ENCODE measurements at regions not wholly inside any gene's neighbourhood (a gene's known extent, or its start where the extent isn't known, plus 50 kb on each side); places are given as distances from the start of the nearest gene placed in this dataset.

- ChIA-PET CTCF (no interaction called here), POLR2A (no interaction called here)
- DNase-seq (ENCODE audit: low read depth, low spot score) = no peak
- no peak for TF ChIP-seq CTCF (IDR thresholded peaks at IDR 0.05; ENCODE audit: insufficient read depth, low read length, missing control alignments)
- H3K4me3 ChIP-seq (ENCODE audit: low read depth, low read length) = no peak overlapping the region
These were observed 378.4 kb downstream of the MEI4 start for GRCh38 chr6:78031228-78031627.

- ChIA-PET POLR2A (no interaction called here), CTCF (no interaction called here)
- no peak for TF ChIP-seq CTCF (IDR thresholded peaks at IDR 0.05; ENCODE audit: insufficient read depth, low read length, missing control alignments)
- DNase-seq (ENCODE audit: low read depth, low spot score) = no peak
- H3K4me3 ChIP-seq (ENCODE audit: low read depth, low read length) = no peak overlapping the region
These were observed 406.3 kb downstream of the MEI4 start for GRCh38 chr6:78059171-78059570.

DNA sequence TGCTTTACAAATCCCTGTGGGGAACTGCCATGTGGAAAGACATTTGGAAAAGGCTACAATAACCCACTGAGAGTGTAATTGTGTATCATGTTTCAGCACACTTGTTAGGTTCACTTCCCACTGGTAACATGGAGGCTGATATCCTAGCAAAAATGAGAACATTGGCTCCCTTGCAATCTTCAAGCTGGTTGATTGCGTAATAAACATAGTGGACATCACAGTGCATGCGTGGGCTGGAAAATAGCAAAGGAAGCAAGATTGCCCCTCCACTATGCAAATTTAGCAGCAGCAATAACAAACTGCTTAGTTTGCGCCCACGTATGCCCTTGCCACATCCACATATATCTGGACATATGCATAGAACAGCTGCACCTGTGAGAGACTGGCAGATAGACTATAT is 410.2 kb downstream of the MEI4 start:
- no peak for DNase-seq (ENCODE audit: low read depth, low spot score)
- CTCF ChIA-PET = no interaction called here
- no peak for TF ChIP-seq CTCF (IDR thresholded peaks at IDR 0.05; ENCODE audit: insufficient read depth, low read length, missing control alignments)

GRCh38 chr6:78076371-78076770 is 423.5 kb downstream of the MEI4 start:
- no peak for DNase-seq (ENCODE audit: low read depth, low spot score)
- ChIA-PET CTCF (no interaction called here), POLR2A (no interaction called here)
- no peak overlapping the region for H3K4me3 ChIP-seq (ENCODE audit: low read depth, low read length)
- TF ChIP-seq CTCF (IDR thresholded peaks at IDR 0.05; ENCODE audit: insufficient read depth, low read length, missing control alignments) = no peak

More for the DNA sequence above, 410.2 kb downstream of the MEI4 start:
- POLR2A ChIA-PET = no interaction called here
- H3K4me3 ChIP-seq (ENCODE audit: low read depth, low read length) = no peak overlapping the region

DNA sequence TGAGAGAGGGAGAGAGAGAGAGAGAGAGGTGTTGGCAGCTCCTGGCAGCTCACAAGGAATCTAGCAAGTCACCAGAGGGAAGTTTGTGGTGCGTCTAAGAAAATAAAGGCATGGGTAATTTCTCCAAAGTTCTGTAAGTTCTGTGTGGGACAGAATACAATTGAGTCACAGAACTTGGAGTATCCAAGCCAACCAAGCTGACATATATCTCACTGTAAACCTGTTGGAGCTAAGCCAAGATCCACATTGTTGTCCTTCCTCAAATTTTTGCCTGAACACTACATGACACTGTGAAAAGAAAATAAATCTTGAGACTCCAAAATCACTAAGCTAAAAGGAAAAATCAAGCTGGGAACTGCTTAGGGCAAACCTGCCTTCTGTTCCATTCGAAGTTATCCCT is 436.7 kb downstream of the MEI4 start:
- H3K4me3 ChIP-seq (ENCODE audit: low read depth, low read length) = no peak overlapping the region
- CTCF ChIA-PET = no interaction called here
- no peak for DNase-seq (ENCODE audit: low read depth, low spot score)
- TF ChIP-seq CTCF (IDR thresholded peaks at IDR 0.05; ENCODE audit: insufficient read depth, low read length, missing control alignments) = no peak
- POLR2A ChIA-PET = no interaction called here

DNA sequence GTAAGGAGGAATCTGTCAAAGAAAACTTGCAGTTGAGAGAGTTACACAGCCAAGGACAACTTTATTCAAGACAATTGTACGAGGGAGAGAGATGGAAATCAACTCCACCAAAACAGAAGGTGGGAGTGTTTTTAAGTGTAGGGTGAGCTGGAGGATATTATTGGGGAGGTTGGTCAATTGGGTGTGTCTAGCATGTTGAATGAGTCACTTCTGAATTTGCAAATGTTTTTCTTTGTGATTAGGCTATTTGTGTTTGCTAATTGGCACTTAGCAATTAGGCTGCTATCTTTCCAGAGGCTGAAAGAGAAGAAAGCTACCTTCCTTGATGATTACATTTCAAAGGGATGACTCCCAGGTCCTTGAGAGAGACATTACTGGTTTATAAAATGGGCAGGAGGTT is 441.1 kb downstream of the MEI4 start:
- POLR2A ChIA-PET = interaction anchor here (0.7 kb wide), 1 partner anchor 269 kb away, joined by 4 read pairs; no protein-coding TSS in a partner anchor
- no peak for DNase-seq (ENCODE audit: low read depth, low spot score)
- no peak for TF ChIP-seq CTCF (IDR thresholded peaks at IDR 0.05; ENCODE audit: insufficient read depth, low read length, missing control alignments)
- CTCF ChIA-PET = no interaction called here
- no peak overlapping the region for H3K4me3 ChIP-seq (ENCODE audit: low read depth, low read length)

All from AG04449 (cell line).